H9 (cell line): ENCODE measurements at regions not wholly inside any gene's neighbourhood (a gene's known extent, or its start where the extent isn't known, plus 50 kb on each side); places are given as distances from the start of the nearest gene placed in this dataset.

Experiments used
- DNase-seq: peaks from one replicate; pipeline ENCODE4 v3.0.0-alpha.2; 2017
- H2AFZ ChIP-seq: one replicate; pipeline ENCODE4 v1.6.1; 2013; ENCODE audit warnings: mild to moderate bottlenecking, low read length, control low read depth, moderate library complexity
- H2AK5ac ChIP-seq: 2 replicates; pipeline ENCODE4 v1.6.1; 2013; ENCODE audit warnings: low read length, control low read depth, mixed read lengths; ENCODE audit not compliant: insufficient read length
- H2BK120ac ChIP-seq: one replicate; pipeline ENCODE4 v1.6.1; 2013; ENCODE audit warnings: low read depth, mild to moderate bottlenecking, low read length, control low read depth, inconsistent platforms; ENCODE audit not compliant: poor library complexity, severe bottlenecking
- H2BK12ac ChIP-seq: 2 replicates; pipeline ENCODE4 v1.6.1; 2013; ENCODE audit warnings: low read length, control low read depth, mixed read lengths, low read depth; ENCODE audit not compliant: insufficient read length
- H2BK15ac ChIP-seq: 2 replicates; pipeline ENCODE4 v1.6.1; 2013; ENCODE audit warnings: low read depth, low read length, control low read depth
- H2BK20ac ChIP-seq: one replicate; pipeline ENCODE4 v1.6.1; 2013; ENCODE audit warnings: low read depth, mild to moderate bottlenecking, low read length, control low read depth, inconsistent platforms; ENCODE audit not compliant: poor library complexity, severe bottlenecking
- H2BK5ac ChIP-seq: 2 replicates; pipeline ENCODE4 v1.6.1; 2013; ENCODE audit warnings: low read length, control low read depth, mixed read lengths; ENCODE audit not compliant: insufficient read length
- H3K14ac ChIP-seq: 2 replicates; pipeline ENCODE4 v1.6.1; 2013; ENCODE audit warnings: low read length, control low read depth; ENCODE audit not compliant: insufficient read depth
- H3K18ac ChIP-seq: 2 replicates; pipeline ENCODE4 v1.6.1; 2013; ENCODE audit warnings: low read depth, mild to moderate bottlenecking, mixed read lengths, low read length, control low read depth; ENCODE audit not compliant: insufficient read length
- H3K23ac ChIP-seq: 2 replicates; pipeline ENCODE4 v1.6.1; 2013; ENCODE audit warnings: low read length, control low read depth, mixed read lengths, low read depth; ENCODE audit not compliant: insufficient read length
- H3K23me2 ChIP-seq: 2 replicates; pipeline ENCODE4 v1.6.1; 2013; ENCODE audit warnings: low read depth, mild to moderate bottlenecking, mixed read lengths, low read length, control low read depth; ENCODE audit not compliant: insufficient read length, poor library complexity, severe bottlenecking
- H3K27ac ChIP-seq: 2 replicates; pipeline ENCODE4 v1.5.1; 2013; ENCODE audit warnings: low read length, control low read depth, mixed read lengths, low read depth; ENCODE audit not compliant: insufficient read length
- H3K27me3 ChIP-seq: 2 replicates; pipeline ENCODE4 v1.6.1; 2013; ENCODE audit warnings: low read length, control low read depth, inconsistent platforms; ENCODE audit not compliant: insufficient read depth
- H3K4ac ChIP-seq: 2 replicates; pipeline ENCODE4 v1.6.1; 2013; ENCODE audit warnings: low read depth, mild to moderate bottlenecking, control low read depth, inconsistent platforms, low read length, moderate library complexity
- H3K4me1 ChIP-seq: 2 replicates; pipeline ENCODE4 v1.6.1; 2013; ENCODE audit warnings: low read length, control low read depth, inconsistent platforms; ENCODE audit not compliant: insufficient read depth
- H3K4me2 ChIP-seq: 2 replicates; pipeline ENCODE4 v1.6.1; 2013; ENCODE audit warnings: low read length, control low read depth, mixed read lengths; ENCODE audit not compliant: insufficient read length, insufficient read depth
- H3K56ac ChIP-seq: 2 replicates; pipeline ENCODE4 v1.6.1; 2013; ENCODE audit warnings: low read depth, mild to moderate bottlenecking, mixed read lengths, low read length, control low read depth; ENCODE audit not compliant: insufficient read length
- H3K79me1 ChIP-seq: 2 replicates; pipeline ENCODE4 v1.6.1; 2013; ENCODE audit warnings: low read depth, mild to moderate bottlenecking, moderate library complexity, low read length, control low read depth, inconsistent platforms; ENCODE audit not compliant: insufficient read depth, poor library complexity, severe bottlenecking
- H3K79me2 ChIP-seq: 2 replicates; pipeline ENCODE4 v1.6.1; 2013; ENCODE audit warnings: low read length, control low read depth, inconsistent platforms; ENCODE audit not compliant: insufficient read depth
- H3K9ac ChIP-seq: 2 replicates; pipeline ENCODE4 v1.6.1; 2013; ENCODE audit warnings: low read length, control low read depth, mixed read lengths; ENCODE audit not compliant: insufficient read length; ENCODE audit errors: extremely low read depth
- H3K9me3 ChIP-seq: one replicate; pipeline ENCODE4 v1.6.1; 2013; ENCODE audit warnings: low read depth, low read length, inconsistent platforms; ENCODE audit not compliant: control insufficient read depth
- H3T11ph ChIP-seq: one replicate; pipeline ENCODE4 v1.6.1; 2013; ENCODE audit warnings: mild to moderate bottlenecking, low read length, control low read depth, inconsistent platforms
- H4K20me1 ChIP-seq: one replicate; pipeline ENCODE4 v1.6.1; 2013; ENCODE audit not compliant: control insufficient read depth, insufficient read length, insufficient read depth
- H4K5ac ChIP-seq: 2 replicates; pipeline ENCODE4 v1.6.1; 2013; ENCODE audit warnings: low read depth, mild to moderate bottlenecking, mixed read lengths, low read length, control low read depth; ENCODE audit not compliant: insufficient read length
- H4K8ac ChIP-seq: replicated peaks from 2 replicates; pipeline ENCODE4 v1.6.1; 2013; ENCODE audit warnings: low read length, control low read depth, mixed read lengths, low read depth; ENCODE audit not compliant: insufficient read length
- H4K91ac ChIP-seq: 2 replicates; pipeline ENCODE4 v1.6.1; 2013; ENCODE audit warnings: low read depth, mild to moderate bottlenecking, moderate library complexity, mixed read lengths, low read length, control low read depth; ENCODE audit not compliant: insufficient read length
- H3K27ac Mint-ChIP-seq, 3 experiments: 2 replicates in 2 of 3; 3 replicates in 1 of 3; pipeline ENCODE4 v1.8.0; 2020 to 2021; ENCODE audit warnings: mixed read lengths in 3 of 3, mild to moderate bottlenecking in 1 of 3, moderate library complexity in 1 of 3
- H3K27me3 Mint-ChIP-seq: 2 replicates; pipeline ENCODE4 v1.8.0; 2021; ENCODE audit warnings: low read depth, mild to moderate bottlenecking, moderate library complexity, mixed read lengths
- H3K36me3 Mint-ChIP-seq, 3 experiments: 2 replicates in 2 of 3; 3 replicates in 1 of 3; pipeline ENCODE4 v1.8.0; 2020 to 2021; ENCODE audit warnings: low read depth in 3 of 3, mixed read lengths in 3 of 3; ENCODE audit not compliant: insufficient read depth in 1 of 3
- H3K4me1 Mint-ChIP-seq, 2 experiments: 2 replicates each; pipeline ENCODE4 v1.8.0; 2020; ENCODE audit warnings: mixed read lengths in 2 of 2
- H3K4me3 Mint-ChIP-seq, 2 experiments: 2 replicates in 1 of 2; 3 replicates in 1 of 2; pipeline ENCODE4 v1.8.0; 2020 to 2021; ENCODE audit warnings: mild to moderate bottlenecking in 2 of 2, mixed read lengths in 2 of 2, moderate library complexity in 1 of 2
- H3K9me3 Mint-ChIP-seq, 2 experiments: 2 replicates in 1 of 2; 3 replicates in 1 of 2; pipeline ENCODE4 v1.8.0; 2020; ENCODE audit warnings: mild to moderate bottlenecking in 2 of 2, mixed read lengths in 2 of 2, moderate library complexity in 1 of 2
- CTCF ChIP-seq: fragments of 200-600 bp; sonication (generic); conservative IDR thresholded peaks from 3 replicates; pipeline ENCODE4 v1.8.0; 2021; ENCODE audit warnings: antibody characterized with exemption, mild to moderate bottlenecking
- WGBS: extraction: QIAGEN DNeasy Blood & Tissue Kit; methylation state at CpG from one replicate; pipeline ENCODE4 v1.1.7; 2013; ENCODE audit warnings: missing lambda C conversion rate, low lambda C conversion rate, mixed read lengths; ENCODE audit not compliant: insufficient read length; ENCODE audit errors: extremely low coverage; 5-methylcytosine and 5-hydroxymethylcytosine counted together

GRCh38 chr4:159496248-159496647, 393.4 kb downstream of the RAPGEF2 start:
- Histone ChIP-seq H4K8ac (no peak overlapping the region), H3K27ac (no peak overlapping the region), H3K23ac (no peak overlapping the region), H3K9ac (no peak overlapping the region), H2BK120ac (no peak overlapping the region), H4K20me1 (no peaks in the 10 kb centered on the region), H2BK20ac (no peak overlapping the region), H3T11ph (no peak overlapping the region), H3K14ac (no peak overlapping the region), H3K79me2 (no peaks in the 10 kb centered on the region), H2AFZ (no peak overlapping the region), H3K4ac (no peak overlapping the region), H4K91ac (no peak overlapping the region), H3K79me1 (no peaks in the 10 kb centered on the region), H3K27me3 (no peaks in the 10 kb centered on the region), H2BK15ac (no peak overlapping the region), H2BK12ac (no peak overlapping the region), H3K56ac (no peak overlapping the region), H3K4me1 (no peaks in the 10 kb centered on the region), H2BK5ac (no peak overlapping the region), H3K4me2 (no peak overlapping the region), H2AK5ac (no peak overlapping the region), H4K5ac (no peak overlapping the region), H3K18ac (no peak overlapping the region), H3K9me3 (peaks cover 17% of the 10 kb centered on the region), H3K23me2 (no peaks in the 10 kb centered on the region)
- Mint-ChIP-seq H3K4me1 (peaks cover 0 to 6% of the 10 kb centered on the region in 2 experiments; a peak in 2 of 4 replicates), H3K27ac (no peak overlapping the region), H3K9me3 (peaks cover 19 to 22% of the 10 kb centered on the region in 2 experiments), H3K4me3 (no peak overlapping the region), H3K36me3 (peaks cover 9 to 25% (median 23%) of the 10 kb centered on the region in 3 experiments), H3K27me3 (peaks cover 2% of the 10 kb centered on the region; the same call in 1 of the 2 replicates)
- no peak for DNase-seq
- no CpG with 5 or more reads among the region's 1 CpG for WGBS
- no peak for TF ChIP-seq CTCF
